SK-N-SH (cell line): ENCODE measurements at regions not wholly inside any gene's neighbourhood (a gene's known extent, or its start where the extent isn't known, plus 50 kb on each side); places are given as distances from the start of the nearest gene placed in this dataset.

Experiments
- CTCF ChIA-PET: fragments of 300-600, 350-600 bp; formaldehyde crosslinking; extraction: SDS; loops from one replicate; lab custom pipeline; 2021; lab: Yijun Ruan, JAX
- POLR2A ChIA-PET: fragments of 350-600 bp; sonication (Branson Sonifier 250); formaldehyde crosslinking; extraction: SDS; loops from one replicate; lab custom pipeline; 2020; ENCODE audit warnings: antibody characterized with exemption, inconsistent platforms; lab: Yijun Ruan, JAX
- DNase-seq: peaks from one replicate; pipeline ENCODE4 v3.0.0; 2012
- H2AFZ ChIP-seq: fragments of 200-600 bp; sonication (generic); 2 replicates; pipeline ENCODE4 v1.8.1; 2016; ENCODE audit warnings: antibody characterized with exemption, mild to moderate bottlenecking, low read depth
- H3F3A ChIP-seq: fragments of 200-600 bp; sonication (generic); replicated peaks from 2 replicates; pipeline ENCODE3; 2016; ENCODE audit warnings: antibody characterized with exemption, mild to moderate bottlenecking; ENCODE audit not compliant: insufficient read depth
- H3K27ac ChIP-seq, 2 experiments: fragments of 200-500 bp in 1 of 2; fragments of 200-600 bp in 1 of 2; sonication (Bioruptor generic) in 1 of 2; sonication (generic), shearing (Covaris generic) in 1 of 2; 2 replicates each; pipeline versions ENCODE4 v1.5.1 to v1.6.1; 2014 to 2016; ENCODE audit warnings: low read depth in 2 of 2, inconsistent platforms in 1 of 2, low read length in 1 of 2, mild to moderate bottlenecking in 1 of 2, mixed read lengths in 1 of 2
- H3K27me3 ChIP-seq: fragments of 200-600 bp; sonication (generic), shearing (Covaris generic); 2 replicates; pipeline ENCODE4 v1.6.1; 2016; ENCODE audit warnings: mixed run types; ENCODE audit not compliant: insufficient read depth
- H3K36me3 ChIP-seq, 2 experiments: fragments of 200-500 bp in 1 of 2; fragments of 200-600 bp in 1 of 2; sonication (Bioruptor generic) in 1 of 2; sonication (generic) in 1 of 2; replicated peaks in 1 of 2; 2 replicates each; pipeline versions ENCODE3 to v1.5.1; 2014 to 2016; ENCODE audit warnings: low read length in 1 of 2, mild to moderate bottlenecking in 1 of 2; ENCODE audit not compliant: insufficient read depth in 2 of 2, control insufficient read depth in 1 of 2
- H3K4me1 ChIP-seq, 2 experiments: fragments of 200-500 bp in 1 of 2; fragments of 200-600 bp in 1 of 2; sonication (Bioruptor generic) in 1 of 2; sonication (generic), shearing (Covaris generic) in 1 of 2; 2 replicates each; pipeline versions ENCODE4 v1.5.1 to v1.6.1; 2014 to 2016; ENCODE audit warnings: low read depth in 1 of 2, low read length in 1 of 2, mixed run types in 1 of 2; ENCODE audit not compliant: insufficient read depth in 2 of 2, control insufficient read depth in 1 of 2
- H3K4me2 ChIP-seq: fragments of 200-600 bp; sonication (generic), shearing (Covaris generic); 2 replicates; pipeline ENCODE4 v1.6.1; 2017; ENCODE audit warnings: mixed run types
- H3K4me3 ChIP-seq, 2 experiments: fragments of 200-500 bp in 1 of 2; fragments of 200-600 bp in 1 of 2; sonication (Bioruptor generic) in 1 of 2; sonication (generic), shearing (Covaris generic) in 1 of 2; 2 replicates each; pipeline versions ENCODE4 v1.5.1 to v1.8.1; 2014 to 2016; ENCODE audit warnings: low read depth in 2 of 2, inconsistent platforms in 1 of 2, low read length in 1 of 2, mild to moderate bottlenecking in 1 of 2, mixed read lengths in 1 of 2, moderate library complexity in 1 of 2
- H3K79me2 ChIP-seq: fragments of 200-600 bp; sonication (generic); 2 replicates; pipeline ENCODE4 v1.8.1; 2017; ENCODE audit warnings: mild to moderate bottlenecking; ENCODE audit not compliant: insufficient read depth
- H3K9ac ChIP-seq: fragments of 200-600 bp; sonication (generic); 2 replicates; pipeline ENCODE4 v1.6.1; 2017; ENCODE audit warnings: mixed run types
- H3K9me2 ChIP-seq: fragments of 200-600 bp; sonication (generic); 2 replicates; pipeline ENCODE4 v1.6.1; 2017; ENCODE audit warnings: mixed run types
- H3K9me3 ChIP-seq: fragments of 200-600 bp; sonication (generic); 2 replicates; pipeline ENCODE4 v1.6.1; 2017; ENCODE audit warnings: mixed run types, mild to moderate bottlenecking, moderate library complexity
- H4K20me1 ChIP-seq: fragments of 200-600 bp; sonication (generic); 2 replicates; pipeline ENCODE4 v1.6.1; 2017; ENCODE audit warnings: mild to moderate bottlenecking, mixed run types; ENCODE audit not compliant: insufficient read depth
- CHD2 ChIP-seq: fragments of 150-350 bp; IDR thresholded peaks from 2 replicates; pipeline ENCODE4 v1.6.1; 2018; ENCODE audit warnings: low read length; ENCODE audit not compliant: partially characterized antibody
- FOSL2 ChIP-seq: IDR thresholded peaks from 2 replicates; pipeline ENCODE4 v1.4.0; 2012; ENCODE audit warnings: low read depth, mild to moderate bottlenecking, moderate library complexity, borderline replicate concordance
- FOXM1 ChIP-seq: IDR thresholded peaks from 2 replicates; pipeline ENCODE4 v1.4.0; 2012; ENCODE audit warnings: low read depth, mild to moderate bottlenecking
- JUND ChIP-seq: IDR thresholded peaks from 2 replicates; pipeline ENCODE4 v1.4.0; 2012
- MEF2A ChIP-seq: IDR thresholded peaks from 2 replicates; pipeline ENCODE4 v1.4.0; 2012; ENCODE audit warnings: low read depth, borderline replicate concordance
- MXI1 ChIP-seq: IDR thresholded peaks from 2 replicates; pipeline ENCODE4 v1.6.1; 2012; ENCODE audit warnings: mild to moderate bottlenecking, low read depth, low read length, improper control_type of control experiment
- RCOR1 ChIP-seq: fragments of 150-350 bp; IDR thresholded peaks from 2 replicates; pipeline ENCODE4 v1.6.1; 2017; ENCODE audit warnings: antibody characterized with exemption, low read length
- RFX5 ChIP-seq: IDR thresholded peaks from 2 replicates; pipeline ENCODE4 v1.6.1; 2012; ENCODE audit warnings: mild to moderate bottlenecking, improper control_type of control experiment, low read length
- SIN3A ChIP-seq: IDR thresholded peaks from 2 replicates; pipeline ENCODE4 v1.6.1; 2012; ENCODE audit warnings: low read depth, mild to moderate bottlenecking, low read length, moderate library complexity, borderline replicate concordance
- TAF1 ChIP-seq: IDR thresholded peaks from 2 replicates; pipeline ENCODE4 v1.6.1; 2012; ENCODE audit warnings: low read depth, mild to moderate bottlenecking, low read length, moderate library complexity, borderline replicate concordance
- TCF12 ChIP-seq: IDR thresholded peaks from 2 replicates; pipeline ENCODE4 v1.4.0; 2012
- TEAD4 ChIP-seq: IDR thresholded peaks from 2 replicates; pipeline ENCODE4 v1.4.0; 2012; ENCODE audit warnings: mild to moderate bottlenecking, borderline replicate concordance; ENCODE audit not compliant: insufficient read depth
- YY1 ChIP-seq: IDR thresholded peaks from 2 replicates; pipeline ENCODE4 v1.4.0; 2012; ENCODE audit warnings: low read depth, mild to moderate bottlenecking
- WGBS: methylation state at CpG from one replicate; pipeline ENCODE4 v1.1.6; 2017; ENCODE audit warnings: low lambda C conversion rate; 5-methylcytosine and 5-hydroxymethylcytosine counted together
- TF ChIP-seq, protein P1 (sequence below): fragments of 200-600 bp; sonication (generic); IDR thresholded peaks from 2 replicates; pipeline ENCODE4 v1.6.1; 2017; ENCODE audit warnings: antibody characterized with exemption, mild to moderate bottlenecking, moderate library complexity
- TF ChIP-seq, protein P2 (sequence below): IDR thresholded peaks from 2 replicates; pipeline ENCODE4 v1.6.1; 2012; ENCODE audit warnings: mild to moderate bottlenecking, low read depth, low read length, moderate library complexity
- TF ChIP-seq, protein P3 (sequence below): IDR thresholded peaks from 2 replicates; pipeline ENCODE4 v1.4.0; 2012; ENCODE audit warnings: low read depth, borderline replicate concordance
- TF ChIP-seq, protein P4 (sequence below): fragments of 150-350 bp; IDR thresholded peaks from 2 replicates; pipeline ENCODE4 v1.6.1; 2017; ENCODE audit warnings: antibody characterized with exemption, low read length, low read depth, borderline replicate concordance
- TF ChIP-seq, protein P5 (sequence below): fragments of 150-350 bp; IDR thresholded peaks from 2 replicates; pipeline ENCODE4 v1.6.1; 2016; ENCODE audit warnings: mild to moderate bottlenecking, low read depth, low read length

DNA sequence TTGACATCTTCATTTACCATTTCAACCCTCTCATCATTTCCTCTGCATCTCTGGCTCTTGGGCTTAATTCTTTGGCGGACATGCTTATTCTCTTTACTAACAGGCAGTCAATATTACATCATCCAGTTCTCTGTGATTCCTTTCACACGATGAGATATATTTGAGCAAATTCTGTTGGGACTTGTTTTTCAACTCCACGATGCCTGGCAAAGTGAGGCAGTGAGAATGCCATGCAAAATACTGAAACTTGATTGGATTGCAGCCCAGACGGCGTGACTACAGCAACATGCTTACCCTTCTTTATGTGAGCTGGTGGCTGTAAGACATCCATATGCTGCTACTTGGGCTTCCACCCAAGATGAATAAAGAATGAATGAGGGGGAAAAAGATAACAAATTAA is 101.7 kb upstream of the SPACA1 start (continued):
- TF ChIP-seq, protein P1, sequence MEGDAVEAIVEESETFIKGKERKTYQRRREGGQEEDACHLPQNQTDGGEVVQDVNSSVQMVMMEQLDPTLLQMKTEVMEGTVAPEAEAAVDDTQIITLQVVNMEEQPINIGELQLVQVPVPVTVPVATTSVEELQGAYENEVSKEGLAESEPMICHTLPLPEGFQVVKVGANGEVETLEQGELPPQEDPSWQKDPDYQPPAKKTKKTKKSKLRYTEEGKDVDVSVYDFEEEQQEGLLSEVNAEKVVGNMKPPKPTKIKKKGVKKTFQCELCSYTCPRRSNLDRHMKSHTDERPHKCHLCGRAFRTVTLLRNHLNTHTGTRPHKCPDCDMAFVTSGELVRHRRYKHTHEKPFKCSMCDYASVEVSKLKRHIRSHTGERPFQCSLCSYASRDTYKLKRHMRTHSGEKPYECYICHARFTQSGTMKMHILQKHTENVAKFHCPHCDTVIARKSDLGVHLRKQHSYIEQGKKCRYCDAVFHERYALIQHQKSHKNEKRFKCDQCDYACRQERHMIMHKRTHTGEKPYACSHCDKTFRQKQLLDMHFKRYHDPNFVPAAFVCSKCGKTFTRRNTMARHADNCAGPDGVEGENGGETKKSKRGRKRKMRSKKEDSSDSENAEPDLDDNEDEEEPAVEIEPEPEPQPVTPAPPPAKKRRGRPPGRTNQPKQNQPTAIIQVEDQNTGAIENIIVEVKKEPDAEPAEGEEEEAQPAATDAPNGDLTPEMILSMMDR: no peak
- no peak for TF ChIP-seq TCF12
- TF ChIP-seq SIN3A: no peak

DNA sequence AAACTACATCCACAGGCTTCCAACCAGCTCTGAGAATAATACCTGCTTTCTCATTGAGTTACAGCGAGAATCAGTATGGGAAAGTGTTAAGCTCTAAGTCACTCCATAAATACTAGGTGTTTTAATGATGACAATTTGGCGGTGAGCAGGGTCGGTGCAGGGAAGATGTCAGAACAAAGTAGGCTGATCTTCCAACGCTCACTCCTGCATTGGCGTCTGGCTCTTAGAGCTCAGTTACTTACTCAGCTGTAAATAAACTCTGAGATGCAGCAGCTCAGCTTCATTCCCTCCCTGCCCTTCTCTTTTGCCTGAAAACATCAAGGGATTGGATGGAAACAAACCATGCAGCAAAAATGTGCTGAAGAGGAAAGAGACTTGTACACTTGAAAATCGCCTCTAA is 102.5 kb upstream of the SPACA1 start:
- POLR2A ChIA-PET: no interaction called here

More for the DNA sequence above, 102.5 kb upstream of the SPACA1 start:
- no peaks in the 10 kb centered on the region for H3K27me3 ChIP-seq
- H3F3A ChIP-seq: no peaks in the 10 kb centered on the region
- CTCF ChIA-PET: interaction anchor here (1.3 kb wide), 2 partner anchors 16 to 552 kb away, joined by 3 to 5 read pairs; no protein-coding TSS in a partner anchor
- H3K36me3 ChIP-seq: no peaks in the 10 kb centered on the region
- no peaks in the 10 kb centered on the region for H4K20me1 ChIP-seq
- TF ChIP-seq JUND: no peak
- TF ChIP-seq TEAD4: no peak
- TF ChIP-seq YY1: no peak
- TF ChIP-seq CHD2: no peak
- TF ChIP-seq, protein P2, sequence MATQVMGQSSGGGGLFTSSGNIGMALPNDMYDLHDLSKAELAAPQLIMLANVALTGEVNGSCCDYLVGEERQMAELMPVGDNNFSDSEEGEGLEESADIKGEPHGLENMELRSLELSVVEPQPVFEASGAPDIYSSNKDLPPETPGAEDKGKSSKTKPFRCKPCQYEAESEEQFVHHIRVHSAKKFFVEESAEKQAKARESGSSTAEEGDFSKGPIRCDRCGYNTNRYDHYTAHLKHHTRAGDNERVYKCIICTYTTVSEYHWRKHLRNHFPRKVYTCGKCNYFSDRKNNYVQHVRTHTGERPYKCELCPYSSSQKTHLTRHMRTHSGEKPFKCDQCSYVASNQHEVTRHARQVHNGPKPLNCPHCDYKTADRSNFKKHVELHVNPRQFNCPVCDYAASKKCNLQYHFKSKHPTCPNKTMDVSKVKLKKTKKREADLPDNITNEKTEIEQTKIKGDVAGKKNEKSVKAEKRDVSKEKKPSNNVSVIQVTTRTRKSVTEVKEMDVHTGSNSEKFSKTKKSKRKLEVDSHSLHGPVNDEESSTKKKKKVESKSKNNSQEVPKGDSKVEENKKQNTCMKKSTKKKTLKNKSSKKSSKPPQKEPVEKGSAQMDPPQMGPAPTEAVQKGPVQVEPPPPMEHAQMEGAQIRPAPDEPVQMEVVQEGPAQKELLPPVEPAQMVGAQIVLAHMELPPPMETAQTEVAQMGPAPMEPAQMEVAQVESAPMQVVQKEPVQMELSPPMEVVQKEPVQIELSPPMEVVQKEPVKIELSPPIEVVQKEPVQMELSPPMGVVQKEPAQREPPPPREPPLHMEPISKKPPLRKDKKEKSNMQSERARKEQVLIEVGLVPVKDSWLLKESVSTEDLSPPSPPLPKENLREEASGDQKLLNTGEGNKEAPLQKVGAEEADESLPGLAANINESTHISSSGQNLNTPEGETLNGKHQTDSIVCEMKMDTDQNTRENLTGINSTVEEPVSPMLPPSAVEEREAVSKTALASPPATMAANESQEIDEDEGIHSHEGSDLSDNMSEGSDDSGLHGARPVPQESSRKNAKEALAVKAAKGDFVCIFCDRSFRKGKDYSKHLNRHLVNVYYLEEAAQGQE: no peak
- TF ChIP-seq RCOR1: no peak
- no peak for TF ChIP-seq FOXM1
- TF ChIP-seq MXI1: no peak
- TF ChIP-seq, protein P3, sequence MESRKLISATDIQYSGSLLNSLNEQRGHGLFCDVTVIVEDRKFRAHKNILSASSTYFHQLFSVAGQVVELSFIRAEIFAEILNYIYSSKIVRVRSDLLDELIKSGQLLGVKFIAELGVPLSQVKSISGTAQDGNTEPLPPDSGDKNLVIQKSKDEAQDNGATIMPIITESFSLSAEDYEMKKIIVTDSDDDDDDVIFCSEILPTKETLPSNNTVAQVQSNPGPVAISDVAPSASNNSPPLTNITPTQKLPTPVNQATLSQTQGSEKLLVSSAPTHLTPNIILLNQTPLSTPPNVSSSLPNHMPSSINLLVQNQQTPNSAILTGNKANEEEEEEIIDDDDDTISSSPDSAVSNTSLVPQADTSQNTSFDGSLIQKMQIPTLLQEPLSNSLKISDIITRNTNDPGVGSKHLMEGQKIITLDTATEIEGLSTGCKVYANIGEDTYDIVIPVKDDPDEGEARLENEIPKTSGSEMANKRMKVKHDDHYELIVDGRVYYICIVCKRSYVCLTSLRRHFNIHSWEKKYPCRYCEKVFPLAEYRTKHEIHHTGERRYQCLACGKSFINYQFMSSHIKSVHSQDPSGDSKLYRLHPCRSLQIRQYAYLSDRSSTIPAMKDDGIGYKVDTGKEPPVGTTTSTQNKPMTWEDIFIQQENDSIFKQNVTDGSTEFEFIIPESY: no peak
- TF ChIP-seq TAF1: no peak
- no peak for TF ChIP-seq FOSL2
- TF ChIP-seq MEF2A: no peak
- no peak for TF ChIP-seq RFX5
- TF ChIP-seq, protein P4, sequence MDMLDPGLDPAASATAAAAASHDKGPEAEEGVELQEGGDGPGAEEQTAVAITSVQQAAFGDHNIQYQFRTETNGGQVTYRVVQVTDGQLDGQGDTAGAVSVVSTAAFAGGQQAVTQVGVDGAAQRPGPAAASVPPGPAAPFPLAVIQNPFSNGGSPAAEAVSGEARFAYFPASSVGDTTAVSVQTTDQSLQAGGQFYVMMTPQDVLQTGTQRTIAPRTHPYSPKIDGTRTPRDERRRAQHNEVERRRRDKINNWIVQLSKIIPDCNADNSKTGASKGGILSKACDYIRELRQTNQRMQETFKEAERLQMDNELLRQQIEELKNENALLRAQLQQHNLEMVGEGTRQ: no peak
- TF ChIP-seq, protein P5, sequence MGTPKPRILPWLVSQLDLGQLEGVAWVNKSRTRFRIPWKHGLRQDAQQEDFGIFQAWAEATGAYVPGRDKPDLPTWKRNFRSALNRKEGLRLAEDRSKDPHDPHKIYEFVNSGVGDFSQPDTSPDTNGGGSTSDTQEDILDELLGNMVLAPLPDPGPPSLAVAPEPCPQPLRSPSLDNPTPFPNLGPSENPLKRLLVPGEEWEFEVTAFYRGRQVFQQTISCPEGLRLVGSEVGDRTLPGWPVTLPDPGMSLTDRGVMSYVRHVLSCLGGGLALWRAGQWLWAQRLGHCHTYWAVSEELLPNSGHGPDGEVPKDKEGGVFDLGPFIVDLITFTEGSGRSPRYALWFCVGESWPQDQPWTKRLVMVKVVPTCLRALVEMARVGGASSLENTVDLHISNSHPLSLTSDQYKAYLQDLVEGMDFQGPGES: no peak
- H3K9ac ChIP-seq: no peak overlapping the region
- no peak for DNase-seq
- H3K4me1 ChIP-seq: no peaks in the 10 kb centered on the region; a peak in 1 of 4 replicates
- no peak overlapping the region for H2AFZ ChIP-seq
- no peak overlapping the region for H3K4me2 ChIP-seq
- H3K27ac ChIP-seq: no peak overlapping the region
- no peaks in the 10 kb centered on the region for H3K9me2 ChIP-seq
- no peaks in the 10 kb centered on the region for H3K9me3 ChIP-seq
- WGBS: 68% methylated on average over 6 of the region's 6 CpGs
- no peak overlapping the region for H3K4me3 ChIP-seq
- H3K79me2 ChIP-seq: no peaks in the 10 kb centered on the region
